GM23338 (cell line): ENCODE measurements at regions not wholly inside any gene's neighbourhood (a gene's known extent, or its start where the extent isn't known, plus 50 kb on each side); places are given as distances from the start of the nearest gene placed in this dataset.

Experiments
- ATAC-seq: fragments of 200-7000 bp; cut with Tn5 transposase; 3 replicates; pipeline ENCODE4 v1.9.1; 2020
- DNase-seq: peaks from one replicate; pipeline ENCODE4 v3.0.0-alpha.2; 2015; ENCODE audit warnings: low spot score
- H2AFZ ChIP-seq: fragments of 200-600 bp; sonication (generic); 2 replicates; pipeline ENCODE4 v1.8.0; 2016; ENCODE audit warnings: antibody characterized with exemption, mild to moderate bottlenecking, moderate library complexity
- H3F3A ChIP-seq: fragments of 200-600 bp; sonication (generic); replicated peaks from 2 replicates; pipeline ENCODE4 v1.8.0; 2017; ENCODE audit warnings: antibody characterized with exemption, mixed run types, low read depth
- H3K27ac ChIP-seq: fragments of 200-600 bp; sonication (generic); 2 replicates; pipeline ENCODE4 v1.6.1; 2016; ENCODE audit warnings: low read depth
- H3K27me3 ChIP-seq: fragments of 200-600 bp; sonication (generic); 2 replicates; pipeline ENCODE4 v1.8.0; 2016; ENCODE audit warnings: mild to moderate bottlenecking, mixed run types, moderate library complexity; ENCODE audit not compliant: insufficient read depth
- H3K36me3 ChIP-seq: fragments of 200-600 bp; sonication (generic); 2 replicates; pipeline ENCODE4 v1.8.0; 2016; ENCODE audit warnings: mild to moderate bottlenecking; ENCODE audit not compliant: insufficient read depth
- H3K4me1 ChIP-seq: fragments of 200-600 bp; sonication (generic); 2 replicates; pipeline ENCODE4 v1.8.0; 2016; ENCODE audit warnings: mild to moderate bottlenecking, moderate library complexity; ENCODE audit not compliant: insufficient read depth
- H3K4me2 ChIP-seq: fragments of 200-600 bp; sonication (generic); 2 replicates; pipeline ENCODE4 v1.7.1; 2017; ENCODE audit warnings: mixed run types
- H3K4me3 ChIP-seq: fragments of 200-600 bp; sonication (generic); 2 replicates; pipeline ENCODE4 v1.6.1; 2016; ENCODE audit warnings: mixed run types
- H3K79me2 ChIP-seq: fragments of 200-600 bp; sonication (generic); replicated peaks from 2 replicates; pipeline ENCODE4 v1.8.0; 2017; ENCODE audit warnings: mild to moderate bottlenecking; ENCODE audit not compliant: insufficient read depth
- H3K9me2 ChIP-seq: fragments of 200-600 bp; sonication (generic); 2 replicates; pipeline ENCODE4 v1.8.0; 2017; ENCODE audit not compliant: insufficient read depth
- H4K20me1 ChIP-seq: fragments of 200-600 bp; sonication (generic); replicated peaks from 2 replicates; pipeline ENCODE4 v1.8.0; 2017; ENCODE audit warnings: mild to moderate bottlenecking; ENCODE audit not compliant: insufficient read depth
- H3K27ac Mint-ChIP-seq: 2 replicates; pipeline ENCODE4 v1.8.0; 2020; ENCODE audit warnings: inconsistent platforms, mild to moderate bottlenecking, moderate library complexity, mixed read lengths
- H3K27me3 Mint-ChIP-seq: 3 replicates; pipeline ENCODE4 v1.8.0; 2022; ENCODE audit warnings: low read depth, mild to moderate bottlenecking, moderate library complexity, mixed read lengths, inconsistent platforms; ENCODE audit not compliant: insufficient read depth, poor library complexity
- H3K36me3 Mint-ChIP-seq: 3 replicates; pipeline ENCODE4 v1.8.0; 2021; ENCODE audit warnings: low read depth, mild to moderate bottlenecking, inconsistent platforms, moderate library complexity, mixed read lengths
- H3K4me1 Mint-ChIP-seq: 3 replicates; pipeline ENCODE4 v1.8.0; 2020; ENCODE audit warnings: mild to moderate bottlenecking, inconsistent platforms, mixed read lengths
- H3K4me3 Mint-ChIP-seq: 3 replicates; pipeline ENCODE4 v1.8.0; 2021; ENCODE audit warnings: moderate library complexity, mild to moderate bottlenecking, inconsistent platforms, mixed read lengths
- H3K9me3 Mint-ChIP-seq: 3 replicates; pipeline ENCODE4 v1.8.0; 2020; ENCODE audit warnings: moderate library complexity, mild to moderate bottlenecking, inconsistent platforms, mixed read lengths
- CREB1 ChIP-seq: fragments of 250-450 bp; sonication (Bioruptor Pico); IDR thresholded peaks from 2 replicates; pipeline ENCODE4 v1.5.0; 2020; ENCODE audit warnings: low read depth, mild to moderate bottlenecking, moderate library complexity
- EZH2 ChIP-seq: fragments of 200-600 bp; sonication (generic); IDR thresholded peaks from one replicate; pipeline ENCODE4 v1.8.0; 2017; ENCODE audit warnings: antibody characterized with exemption, mild to moderate bottlenecking, low read depth; ENCODE audit not compliant: unreplicated experiment
- JUNB ChIP-seq: IDR thresholded peaks from one replicate; pipeline ENCODE4 v1.6.1; 2016; ENCODE audit warnings: antibody characterized with exemption; ENCODE audit not compliant: unreplicated experiment
- NANOG ChIP-seq: IDR thresholded peaks from 2 replicates; pipeline ENCODE4 v1.6.1; 2016; ENCODE audit warnings: antibody characterized with exemption, borderline replicate concordance
- POLR2AphosphoS5 ChIP-seq: IDR thresholded peaks from 2 replicates; pipeline ENCODE4 v1.6.1; 2016; ENCODE audit warnings: antibody characterized with exemption, low read depth
- STAT1 ChIP-seq: IDR thresholded peaks from one replicate; pipeline ENCODE4 v1.6.1; 2016; ENCODE audit warnings: antibody characterized with exemption; ENCODE audit not compliant: unreplicated experiment
- ZNF114 ChIP-seq: fragments of 250-450 bp; sonication (Bioruptor Pico); IDR thresholded peaks from 2 replicates; pipeline ENCODE4 v1.5.0; 2020; ENCODE audit warnings: mild to moderate bottlenecking, moderate library complexity
- ZNF331 ChIP-seq: fragments of 250-450 bp; sonication (Bioruptor Pico); IDR thresholded peaks from 2 replicates; pipeline ENCODE4 v1.5.0; 2020; ENCODE audit warnings: low read depth, mild to moderate bottlenecking, moderate library complexity
- TF ChIP-seq, protein P1 (sequence below): IDR thresholded peaks from one replicate; pipeline ENCODE4 v1.6.1; 2018; ENCODE audit warnings: antibody characterized with exemption; ENCODE audit not compliant: unreplicated experiment
- TF ChIP-seq, protein P2 (sequence below), 2 experiments: fragments of 200-600 bp in 1 of 2; sonication (generic) in 1 of 2; conservative IDR thresholded peaks; 2 replicates each; pipeline versions ENCODE4 v1.5.1 to v1.6.1; 2016 to 2017; ENCODE audit warnings: antibody characterized with exemption in 2 of 2, low read depth in 2 of 2, mild to moderate bottlenecking in 2 of 2, moderate library complexity in 1 of 2
- TF ChIP-seq, protein P3 (sequence below): IDR thresholded peaks from 2 replicates; pipeline ENCODE4 v1.6.1; 2016; ENCODE audit warnings: antibody characterized with exemption

DNA sequence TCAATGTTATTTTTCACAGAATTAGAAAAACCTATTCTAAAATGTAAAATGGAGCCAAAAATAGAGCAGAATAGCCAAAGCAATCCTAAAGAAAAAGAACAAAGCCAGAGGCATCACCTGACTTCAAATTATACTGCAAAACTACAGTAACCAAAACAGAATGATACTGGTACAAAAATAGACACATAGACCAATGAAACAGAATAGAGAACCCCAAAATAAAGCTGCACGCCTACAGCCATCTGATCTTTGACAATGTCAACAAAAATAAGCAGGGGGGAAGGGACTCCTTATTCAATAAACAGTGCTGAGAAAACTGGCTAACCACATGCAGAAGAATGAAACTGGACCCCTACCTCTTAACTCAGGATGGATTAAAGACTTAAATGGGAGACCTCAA is 65.8 kb upstream of the PDE4D start:
- Histone ChIP-seq H4K20me1 (no peaks in the 10 kb centered on the region), H3K4me3 (no peak overlapping the region), H3K4me1 (peaks cover 10% of the 10 kb centered on the region), H2AFZ (no peak overlapping the region), H3K36me3 (no peaks in the 10 kb centered on the region), H3K27ac (no peak overlapping the region), H3F3A (no peaks in the 10 kb centered on the region), H3K27me3 (no peaks in the 10 kb centered on the region), H3K79me2 (no peaks in the 10 kb centered on the region), H3K4me2 (no peak overlapping the region), H3K9me2 (no peaks in the 10 kb centered on the region)
- Mint-ChIP-seq H3K4me3 (no peak overlapping the region), H3K27ac (no peak overlapping the region), H3K36me3 (no peaks in the 10 kb centered on the region), H3K9me3 (no peaks in the 10 kb centered on the region), H3K27me3 (no peaks in the 10 kb centered on the region), H3K4me1 (peaks cover 7% of the 10 kb centered on the region; the same call in 2 of the 3 replicates)
- TF ChIP-seq, protein P1, sequence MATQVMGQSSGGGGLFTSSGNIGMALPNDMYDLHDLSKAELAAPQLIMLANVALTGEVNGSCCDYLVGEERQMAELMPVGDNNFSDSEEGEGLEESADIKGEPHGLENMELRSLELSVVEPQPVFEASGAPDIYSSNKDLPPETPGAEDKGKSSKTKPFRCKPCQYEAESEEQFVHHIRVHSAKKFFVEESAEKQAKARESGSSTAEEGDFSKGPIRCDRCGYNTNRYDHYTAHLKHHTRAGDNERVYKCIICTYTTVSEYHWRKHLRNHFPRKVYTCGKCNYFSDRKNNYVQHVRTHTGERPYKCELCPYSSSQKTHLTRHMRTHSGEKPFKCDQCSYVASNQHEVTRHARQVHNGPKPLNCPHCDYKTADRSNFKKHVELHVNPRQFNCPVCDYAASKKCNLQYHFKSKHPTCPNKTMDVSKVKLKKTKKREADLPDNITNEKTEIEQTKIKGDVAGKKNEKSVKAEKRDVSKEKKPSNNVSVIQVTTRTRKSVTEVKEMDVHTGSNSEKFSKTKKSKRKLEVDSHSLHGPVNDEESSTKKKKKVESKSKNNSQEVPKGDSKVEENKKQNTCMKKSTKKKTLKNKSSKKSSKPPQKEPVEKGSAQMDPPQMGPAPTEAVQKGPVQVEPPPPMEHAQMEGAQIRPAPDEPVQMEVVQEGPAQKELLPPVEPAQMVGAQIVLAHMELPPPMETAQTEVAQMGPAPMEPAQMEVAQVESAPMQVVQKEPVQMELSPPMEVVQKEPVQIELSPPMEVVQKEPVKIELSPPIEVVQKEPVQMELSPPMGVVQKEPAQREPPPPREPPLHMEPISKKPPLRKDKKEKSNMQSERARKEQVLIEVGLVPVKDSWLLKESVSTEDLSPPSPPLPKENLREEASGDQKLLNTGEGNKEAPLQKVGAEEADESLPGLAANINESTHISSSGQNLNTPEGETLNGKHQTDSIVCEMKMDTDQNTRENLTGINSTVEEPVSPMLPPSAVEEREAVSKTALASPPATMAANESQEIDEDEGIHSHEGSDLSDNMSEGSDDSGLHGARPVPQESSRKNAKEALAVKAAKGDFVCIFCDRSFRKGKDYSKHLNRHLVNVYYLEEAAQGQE = no peak
- TF ChIP-seq JUNB = no peak
- ATAC-seq (no peak), DNase-seq (no peak)

DNA sequence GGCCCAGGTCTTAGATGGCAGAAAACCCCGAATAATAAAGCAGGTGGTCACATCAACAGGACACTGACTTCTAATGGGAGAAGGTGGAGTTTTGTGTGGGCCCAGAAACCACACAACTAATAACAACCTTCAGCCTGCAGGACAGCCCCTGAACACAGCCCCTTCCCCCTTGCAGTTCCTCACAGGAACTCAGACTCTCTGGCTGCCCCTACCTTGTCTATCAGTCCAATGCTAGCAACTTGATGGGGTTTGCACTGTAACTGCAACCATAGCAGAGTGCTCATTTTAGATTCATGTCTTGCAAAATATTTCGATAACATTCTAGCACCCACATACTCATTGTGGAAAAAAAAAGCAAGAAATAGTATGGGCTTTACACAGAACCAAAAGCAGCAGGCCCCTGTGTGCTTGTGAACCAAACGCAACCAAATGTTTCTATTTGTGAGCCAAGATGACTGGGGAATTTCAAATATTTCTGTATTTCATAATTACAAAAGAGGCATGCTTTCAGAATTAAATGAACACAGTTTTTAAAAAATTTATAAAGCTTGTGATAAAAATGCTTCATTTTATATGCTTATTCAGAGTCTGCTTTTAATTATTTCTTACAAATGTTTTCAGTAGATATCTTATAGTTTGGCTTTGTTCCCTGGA is 62.7 kb upstream of the PDE4D start:
- Histone ChIP-seq H4K20me1 (no peaks in the 10 kb centered on the region), H3K9me2 (no peaks in the 10 kb centered on the region; the same call in 1 of the 2 replicates), H3K4me2 (no peak overlapping the region), H3K79me2 (no peaks in the 10 kb centered on the region), H3K36me3 (no peaks in the 10 kb centered on the region), H3K27ac (no peak overlapping the region), H3K4me1 (peaks cover 10% of the 10 kb centered on the region), H3K27me3 (no peaks in the 10 kb centered on the region), H3F3A (no peaks in the 10 kb centered on the region), H2AFZ (peak overlapping the region; percentile 90), H3K4me3 (no peak overlapping the region)
- TF ChIP-seq ZNF114 (CRISPR knock-in tag) (no peak), CREB1 (CRISPR knock-in tag) (no peak)
- Mint-ChIP-seq H3K27ac (no peak overlapping the region), H3K36me3 (no peaks in the 10 kb centered on the region), H3K4me3 (no peak overlapping the region), H3K27me3 (no peaks in the 10 kb centered on the region), H3K9me3 (no peaks in the 10 kb centered on the region), H3K4me1 (peaks cover 7% of the 10 kb centered on the region; the same call in 2 of the 3 replicates)
- DNase-seq (peak; percentile 10), ATAC-seq (peak; percentile 65)

DNA sequence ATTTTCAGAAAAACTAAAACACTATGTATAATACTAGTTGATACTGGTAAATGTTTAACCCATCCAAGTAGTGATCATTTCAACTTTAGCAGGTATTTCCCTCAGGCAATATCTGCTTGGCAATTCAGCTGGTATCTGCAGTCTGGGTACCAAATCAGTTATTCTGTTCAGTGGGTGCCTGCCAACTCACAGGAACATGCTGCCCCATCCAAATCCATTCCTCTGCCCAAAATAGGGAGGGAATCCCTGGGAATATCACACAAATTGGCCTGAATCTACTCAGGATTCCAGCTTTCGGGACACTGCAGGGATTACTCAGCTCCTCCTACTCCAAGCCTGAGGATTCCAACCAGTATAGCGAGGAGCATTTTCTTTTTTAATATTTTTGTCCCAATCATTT is 61.7 kb upstream of the PDE4D start:
- DNase-seq = no peak
- no peak overlapping the region for H3K4me2 ChIP-seq
- peaks cover 10% of the 10 kb centered on the region for H3K4me1 ChIP-seq
- H3K27ac ChIP-seq = no peak overlapping the region
- no peak overlapping the region for H3K27ac Mint-ChIP-seq
- no peaks in the 10 kb centered on the region for H3K36me3 ChIP-seq
- no peak overlapping the region for H3K4me3 Mint-ChIP-seq
- no peaks in the 10 kb centered on the region for H3F3A ChIP-seq
- H3K4me1 Mint-ChIP-seq = peaks cover 7% of the 10 kb centered on the region; the same call in 2 of the 3 replicates
- no peaks in the 10 kb centered on the region for H3K27me3 ChIP-seq
- H3K79me2 ChIP-seq = no peaks in the 10 kb centered on the region
- H3K36me3 Mint-ChIP-seq = no peaks in the 10 kb centered on the region
- no peaks in the 10 kb centered on the region; the same call in 1 of the 2 replicates for H3K9me2 ChIP-seq
- H4K20me1 ChIP-seq = no peaks in the 10 kb centered on the region
- no peak overlapping the region for H3K4me3 ChIP-seq
- H2AFZ ChIP-seq = peak overlapping the region; percentile 90
- no peaks in the 10 kb centered on the region for H3K27me3 Mint-ChIP-seq
- ATAC-seq = no peak; the same call in 2 of the 3 replicates
- H3K9me3 Mint-ChIP-seq = no peaks in the 10 kb centered on the region
- TF ChIP-seq STAT1 (no peak), ZNF331 (CRISPR knock-in tag) (no peak), NANOG (no peak), EZH2 (no peak), POLR2AphosphoS5 (no peak), CREB1 (CRISPR knock-in tag) (no peak)
- TF ChIP-seq, protein P2, sequence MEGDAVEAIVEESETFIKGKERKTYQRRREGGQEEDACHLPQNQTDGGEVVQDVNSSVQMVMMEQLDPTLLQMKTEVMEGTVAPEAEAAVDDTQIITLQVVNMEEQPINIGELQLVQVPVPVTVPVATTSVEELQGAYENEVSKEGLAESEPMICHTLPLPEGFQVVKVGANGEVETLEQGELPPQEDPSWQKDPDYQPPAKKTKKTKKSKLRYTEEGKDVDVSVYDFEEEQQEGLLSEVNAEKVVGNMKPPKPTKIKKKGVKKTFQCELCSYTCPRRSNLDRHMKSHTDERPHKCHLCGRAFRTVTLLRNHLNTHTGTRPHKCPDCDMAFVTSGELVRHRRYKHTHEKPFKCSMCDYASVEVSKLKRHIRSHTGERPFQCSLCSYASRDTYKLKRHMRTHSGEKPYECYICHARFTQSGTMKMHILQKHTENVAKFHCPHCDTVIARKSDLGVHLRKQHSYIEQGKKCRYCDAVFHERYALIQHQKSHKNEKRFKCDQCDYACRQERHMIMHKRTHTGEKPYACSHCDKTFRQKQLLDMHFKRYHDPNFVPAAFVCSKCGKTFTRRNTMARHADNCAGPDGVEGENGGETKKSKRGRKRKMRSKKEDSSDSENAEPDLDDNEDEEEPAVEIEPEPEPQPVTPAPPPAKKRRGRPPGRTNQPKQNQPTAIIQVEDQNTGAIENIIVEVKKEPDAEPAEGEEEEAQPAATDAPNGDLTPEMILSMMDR (conservative IDR thresholded peaks at IDR 0.05; ENCODE audit: low read depth in 2 of 2) = no peak
- TF ChIP-seq, protein P3, sequence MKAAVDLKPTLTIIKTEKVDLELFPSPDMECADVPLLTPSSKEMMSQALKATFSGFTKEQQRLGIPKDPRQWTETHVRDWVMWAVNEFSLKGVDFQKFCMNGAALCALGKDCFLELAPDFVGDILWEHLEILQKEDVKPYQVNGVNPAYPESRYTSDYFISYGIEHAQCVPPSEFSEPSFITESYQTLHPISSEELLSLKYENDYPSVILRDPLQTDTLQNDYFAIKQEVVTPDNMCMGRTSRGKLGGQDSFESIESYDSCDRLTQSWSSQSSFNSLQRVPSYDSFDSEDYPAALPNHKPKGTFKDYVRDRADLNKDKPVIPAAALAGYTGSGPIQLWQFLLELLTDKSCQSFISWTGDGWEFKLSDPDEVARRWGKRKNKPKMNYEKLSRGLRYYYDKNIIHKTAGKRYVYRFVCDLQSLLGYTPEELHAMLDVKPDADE = no peak
